ENCODE measurements at regions not wholly inside any gene's neighbourhood (a gene's known extent, or its start where the extent isn't known, plus 50 kb on each side); places are given as distances from the start of the nearest gene placed in this dataset.

GRCh38 chr4:135338181-135338580 is 1136.6 kb upstream of the PABPC4L start:
- DNase-seq (ENCODE audit: low spot score) = no peak

GRCh38 chr4:135325264-135325663 is 1123.7 kb upstream of the PABPC4L start:
- no peaks in the 10 kb centered on the region for H3K27me3 Mint-ChIP-seq (ENCODE audit: low read depth)
- peaks cover 12% of the 10 kb centered on the region for H3K9me3 Mint-ChIP-seq
- no peak overlapping the region for H3K27ac Mint-ChIP-seq

More at GRCh38 chr4:135338181-135338580, 1136.6 kb upstream of the PABPC4L start:
- no peak overlapping the region for H3K4me3 Mint-ChIP-seq
- no peaks in the 10 kb centered on the region for H3K36me3 Mint-ChIP-seq (ENCODE audit: low read depth)
- no peaks in the 10 kb centered on the region for H3K4me1 Mint-ChIP-seq (ENCODE audit: low read depth)
- no peaks in the 10 kb centered on the region for H3K27me3 Mint-ChIP-seq (ENCODE audit: low read depth)
- H3K9me3 Mint-ChIP-seq = peaks cover 6% of the 10 kb centered on the region
- no peak overlapping the region for H3K27ac Mint-ChIP-seq

GRCh38 chr4:135319685-135320084 is 1118.1 kb upstream of the PABPC4L start:
- Mint-ChIP-seq H3K9me3 (peaks cover 46% of the 10 kb centered on the region), H3K36me3 (ENCODE audit: low read depth) (no peaks in the 10 kb centered on the region), H3K4me1 (ENCODE audit: low read depth) (no peaks in the 10 kb centered on the region), H3K27ac (no peak overlapping the region), H3K27me3 (ENCODE audit: low read depth) (no peaks in the 10 kb centered on the region), H3K4me3 (no peak overlapping the region)
- no peak for DNase-seq (ENCODE audit: low spot score)

More at GRCh38 chr4:135325264-135325663, 1123.7 kb upstream of the PABPC4L start:
- H3K4me1 Mint-ChIP-seq (ENCODE audit: low read depth) = no peaks in the 10 kb centered on the region
- H3K36me3 Mint-ChIP-seq (ENCODE audit: low read depth) = no peaks in the 10 kb centered on the region
- no peak overlapping the region for H3K4me3 Mint-ChIP-seq
- DNase-seq (ENCODE audit: low spot score) = no peak

GRCh38 chr4:135316266-135316779 is 1114.7 kb upstream of the PABPC4L start:
- Mint-ChIP-seq H3K27me3 (ENCODE audit: low read depth) (no peaks in the 10 kb centered on the region), H3K4me1 (ENCODE audit: low read depth) (no peaks in the 10 kb centered on the region), H3K9me3 (peaks cover 40% of the 10 kb centered on the region), H3K27ac (no peak overlapping the region), H3K36me3 (ENCODE audit: low read depth) (no peaks in the 10 kb centered on the region), H3K4me3 (no peak overlapping the region)
- no peak for DNase-seq (ENCODE audit: low spot score)

GRCh38 chr4:135290136-135290535 is 1088.5 kb upstream of the PABPC4L start:
- Mint-ChIP-seq H3K36me3 (ENCODE audit: low read depth) (no peaks in the 10 kb centered on the region), H3K4me1 (ENCODE audit: low read depth) (no peaks in the 10 kb centered on the region), H3K27ac (no peak overlapping the region), H3K9me3 (peaks cover 7% of the 10 kb centered on the region), H3K4me3 (no peak overlapping the region), H3K27me3 (ENCODE audit: low read depth) (no peaks in the 10 kb centered on the region)
- DNase-seq (ENCODE audit: low spot score) = no peak

GRCh38 chr4:135283934-135284333 is 1082.3 kb upstream of the PABPC4L start:
- Mint-ChIP-seq H3K4me1 (ENCODE audit: low read depth) (no peaks in the 10 kb centered on the region), H3K27me3 (ENCODE audit: low read depth) (no peaks in the 10 kb centered on the region), H3K36me3 (ENCODE audit: low read depth) (no peaks in the 10 kb centered on the region), H3K4me3 (no peak overlapping the region), H3K27ac (no peak overlapping the region), H3K9me3 (peaks cover 3% of the 10 kb centered on the region)
- no peak for DNase-seq (ENCODE audit: low spot score)

- H3K36me3 Mint-ChIP-seq (ENCODE audit: low read depth) = no peaks in the 10 kb centered on the region
- no peak overlapping the region for H3K4me3 Mint-ChIP-seq
- DNase-seq (ENCODE audit: low spot score) = no peak
- peaks cover 3% of the 10 kb centered on the region for H3K9me3 Mint-ChIP-seq
- H3K4me1 Mint-ChIP-seq (ENCODE audit: low read depth) = no peaks in the 10 kb centered on the region
- no peaks in the 10 kb centered on the region for H3K27me3 Mint-ChIP-seq (ENCODE audit: low read depth)
- no peak overlapping the region for H3K27ac Mint-ChIP-seq
Measured at GRCh38 chr4:135282676-135283075, 1081.1 kb upstream of the PABPC4L start.

GRCh38 chr4:135281230-135281629 is 1079.6 kb upstream of the PABPC4L start:
- no peaks in the 10 kb centered on the region for H3K4me1 Mint-ChIP-seq (ENCODE audit: low read depth)
- no peak overlapping the region for H3K27ac Mint-ChIP-seq
- no peaks in the 10 kb centered on the region for H3K27me3 Mint-ChIP-seq (ENCODE audit: low read depth)
- H3K9me3 Mint-ChIP-seq = peaks cover 7% of the 10 kb centered on the region
- DNase-seq (ENCODE audit: low spot score) = no peak
- H3K4me3 Mint-ChIP-seq = no peak overlapping the region
- no peaks in the 10 kb centered on the region for H3K36me3 Mint-ChIP-seq (ENCODE audit: low read depth)

GRCh38 chr4:135277980-135278315 is 1076.4 kb upstream of the PABPC4L start:
- DNase-seq (ENCODE audit: low spot score) = no peak
- no peaks in the 10 kb centered on the region for H3K27me3 Mint-ChIP-seq (ENCODE audit: low read depth)
- H3K36me3 Mint-ChIP-seq (ENCODE audit: low read depth) = no peaks in the 10 kb centered on the region
- H3K27ac Mint-ChIP-seq = no peak overlapping the region
- H3K4me3 Mint-ChIP-seq = no peak overlapping the region
- H3K9me3 Mint-ChIP-seq = peaks cover 4% of the 10 kb centered on the region
- no peaks in the 10 kb centered on the region for H3K4me1 Mint-ChIP-seq (ENCODE audit: low read depth)

GRCh38 chr4:135277068-135277979 is 1075.7 kb upstream of the PABPC4L start:
- Mint-ChIP-seq H3K9me3 (peaks cover 4% of the 10 kb centered on the region), H3K4me1 (ENCODE audit: low read depth) (no peaks in the 10 kb centered on the region), H3K36me3 (ENCODE audit: low read depth) (no peaks in the 10 kb centered on the region), H3K27ac (no peak overlapping the region), H3K27me3 (ENCODE audit: low read depth) (no peaks in the 10 kb centered on the region), H3K4me3 (no peak overlapping the region)
- DNase-seq (ENCODE audit: low spot score) = no peak

GRCh38 chr4:135274416-135274815 is 1072.8 kb upstream of the PABPC4L start:
- no peaks in the 10 kb centered on the region for H3K4me1 Mint-ChIP-seq (ENCODE audit: low read depth)
- DNase-seq (ENCODE audit: low spot score) = no peak
- no peaks in the 10 kb centered on the region for H3K27me3 Mint-ChIP-seq (ENCODE audit: low read depth)
- H3K36me3 Mint-ChIP-seq (ENCODE audit: low read depth) = no peaks in the 10 kb centered on the region
- no peak overlapping the region for H3K27ac Mint-ChIP-seq
- H3K9me3 Mint-ChIP-seq = peaks cover 4% of the 10 kb centered on the region
- no peak overlapping the region for H3K4me3 Mint-ChIP-seq

- Mint-ChIP-seq H3K4me1 (ENCODE audit: low read depth) (no peaks in the 10 kb centered on the region), H3K27me3 (ENCODE audit: low read depth) (no peaks in the 10 kb centered on the region), H3K4me3 (no peak overlapping the region), H3K36me3 (ENCODE audit: low read depth) (no peaks in the 10 kb centered on the region), H3K27ac (no peak overlapping the region), H3K9me3 (peaks cover 3% of the 10 kb centered on the region)
- DNase-seq (ENCODE audit: low spot score) = no peak
Measured at GRCh38 chr4:135269125-135269890, 1067.7 kb upstream of the PABPC4L start.

- Mint-ChIP-seq H3K4me3 (no peak overlapping the region), H3K27ac (no peak overlapping the region), H3K27me3 (ENCODE audit: low read depth) (no peaks in the 10 kb centered on the region), H3K4me1 (ENCODE audit: low read depth) (no peaks in the 10 kb centered on the region), H3K36me3 (ENCODE audit: low read depth) (no peaks in the 10 kb centered on the region), H3K9me3 (peaks cover 3% of the 10 kb centered on the region)
- no peak for DNase-seq (ENCODE audit: low spot score)
Measured at GRCh38 chr4:135268369-135268768, 1066.8 kb upstream of the PABPC4L start.

GRCh38 chr4:135267148-135267865 is 1065.7 kb upstream of the PABPC4L start:
- Mint-ChIP-seq H3K4me1 (ENCODE audit: low read depth) (no peaks in the 10 kb centered on the region), H3K27me3 (ENCODE audit: low read depth) (no peaks in the 10 kb centered on the region), H3K4me3 (no peak overlapping the region), H3K27ac (no peak overlapping the region), H3K9me3 (peaks cover 10% of the 10 kb centered on the region), H3K36me3 (ENCODE audit: low read depth) (no peaks in the 10 kb centered on the region)
- DNase-seq (ENCODE audit: low spot score) = no peak
